G401.6 (cell line): ENCODE measurements at regions not wholly inside any gene's neighbourhood (a gene's known extent, or its start where the extent isn't known, plus 50 kb on each side); places are given as distances from the start of the nearest gene placed in this dataset.

Experiments
- FAIRE-seq: peaks from 2 replicates; lab custom pipeline; 2012; peaks lifted over from hg19 to GRCh38; lab: Jason Lieb, UNC

GRCh38 chr5:155068616-155069100, 55.1 kb downstream of the KIF4B start:
- FAIRE-seq: no peak

- FAIRE-seq: no peak
Measured at GRCh38 chr5:155069961-155070360, 56.4 kb downstream of the KIF4B start.

DNA sequence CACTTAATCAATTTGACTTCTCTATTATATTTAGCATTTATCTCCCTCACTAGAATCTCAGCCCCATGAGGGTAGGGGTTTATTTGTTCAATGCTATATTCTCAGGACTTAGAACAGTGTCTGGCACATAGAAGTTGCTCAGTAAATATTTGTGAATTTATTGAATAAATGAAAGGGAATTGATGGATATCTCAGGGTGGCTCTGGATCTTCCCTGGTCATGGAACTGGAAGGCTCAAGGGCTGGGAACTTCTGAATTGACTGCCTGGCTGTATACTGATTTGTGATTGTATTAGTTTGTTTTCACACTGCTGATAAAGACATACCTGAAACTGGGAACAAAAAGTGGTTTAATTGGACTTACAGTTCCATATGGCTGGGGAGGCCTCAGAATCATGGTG, 57.2 kb downstream of the KIF4B start:
- no peak for FAIRE-seq

DNA sequence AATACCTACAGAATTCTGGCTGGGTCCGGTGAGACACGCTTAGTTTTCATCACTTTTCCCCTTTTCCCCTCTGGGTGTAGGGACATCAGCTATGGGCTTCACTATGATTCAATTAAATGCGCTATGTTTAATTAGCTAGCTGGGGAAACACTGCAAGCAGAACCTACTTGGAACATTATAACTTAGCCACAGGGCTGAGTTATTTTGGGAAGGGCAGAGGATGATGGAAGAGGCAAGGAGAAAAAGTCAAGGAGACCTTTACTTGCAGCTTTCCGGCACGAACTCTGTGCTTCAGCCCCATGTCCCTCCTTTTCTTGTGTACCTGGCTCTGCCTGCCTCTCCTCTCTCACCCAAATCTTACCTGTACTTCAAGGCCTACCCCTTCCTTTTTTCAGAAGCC, 62.8 kb downstream of the KIF4B start:
- FAIRE-seq: no peak

- FAIRE-seq: no peak
Measured at GRCh38 chr5:155079698-155080097, 66.1 kb downstream of the KIF4B start.

GRCh38 chr5:155080721-155081120, 67.2 kb downstream of the KIF4B start:
- FAIRE-seq: no peak

- FAIRE-seq: no peak
Measured at GRCh38 chr5:155081618-155082017, 68.1 kb downstream of the KIF4B start.

DNA sequence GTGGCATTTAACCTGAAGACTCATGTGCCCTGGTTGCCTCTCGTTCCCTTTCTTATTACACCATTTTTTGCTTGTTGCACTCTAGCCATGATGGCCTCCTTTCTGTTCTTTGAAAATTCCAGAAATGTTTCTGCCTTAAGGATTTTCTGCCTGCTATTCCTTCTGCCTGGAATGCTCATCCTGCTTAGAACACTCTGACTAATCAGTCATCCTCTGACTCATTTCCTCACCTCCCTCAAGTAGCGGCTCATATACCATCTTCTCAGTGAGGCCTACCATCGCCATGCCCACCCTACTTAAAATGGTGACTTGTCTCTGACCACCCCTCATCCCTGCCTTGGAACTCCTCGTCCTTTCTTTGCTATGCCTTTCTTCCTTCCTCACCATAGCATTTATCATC, 68.8 kb downstream of the KIF4B start:
- FAIRE-seq: no peak

DNA sequence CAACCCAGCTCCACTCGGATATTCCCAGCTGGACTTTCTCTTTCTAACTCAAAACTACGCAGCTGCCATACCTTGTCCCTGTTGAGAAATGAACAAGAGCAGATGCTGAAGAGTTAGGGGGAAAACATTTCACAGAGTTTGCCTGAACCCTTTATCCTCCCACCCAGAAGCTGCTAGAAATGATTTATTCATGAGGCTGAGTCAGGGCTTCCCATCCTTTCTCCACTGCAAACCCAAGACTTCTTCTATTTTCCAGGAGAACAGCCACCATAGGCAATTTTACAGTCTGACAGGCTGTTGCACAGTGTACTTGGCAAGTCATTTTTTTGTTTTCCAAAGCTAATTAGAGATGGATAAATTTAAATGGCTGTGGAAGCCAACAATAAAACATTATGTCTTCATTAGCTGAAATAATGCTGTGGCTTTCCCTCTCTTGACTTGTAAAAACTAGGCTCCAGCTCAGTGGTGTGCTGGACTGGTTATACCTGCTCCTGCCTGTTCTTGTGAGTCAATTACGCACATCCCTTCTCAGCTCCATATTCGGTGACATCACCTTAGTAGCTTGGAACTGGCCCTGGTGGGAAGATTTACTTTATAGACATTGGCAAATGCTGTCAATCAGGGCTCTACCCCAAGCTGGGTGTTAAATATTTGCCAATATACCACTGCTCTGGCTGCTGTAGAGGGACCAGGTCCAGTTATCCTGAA, 71.9 kb downstream of the KIF4B start:
- no peak for FAIRE-seq

DNA sequence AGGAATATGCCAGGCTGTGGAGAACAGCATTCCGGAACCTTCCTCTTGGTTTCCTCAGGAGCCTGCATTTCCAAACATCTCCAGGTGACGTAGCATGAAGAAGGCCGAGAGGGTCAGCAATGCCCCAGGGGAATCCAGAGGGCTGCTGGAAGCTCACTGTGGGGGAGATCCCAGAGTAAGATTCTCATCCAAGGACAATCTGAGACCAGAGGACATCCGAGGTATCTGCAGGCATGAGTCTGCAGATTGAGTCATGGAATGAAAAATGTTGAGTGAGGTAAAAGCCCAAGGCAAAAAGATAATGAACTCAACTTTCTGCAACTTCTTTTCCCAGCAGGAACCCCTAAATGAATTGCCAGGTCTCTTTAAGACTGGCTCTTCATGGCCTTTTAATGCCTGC, 73.5 kb downstream of the KIF4B start:
- no peak for FAIRE-seq

- no peak for FAIRE-seq
Measured at GRCh38 chr5:155088811-155089210, 75.3 kb downstream of the KIF4B start.

DNA sequence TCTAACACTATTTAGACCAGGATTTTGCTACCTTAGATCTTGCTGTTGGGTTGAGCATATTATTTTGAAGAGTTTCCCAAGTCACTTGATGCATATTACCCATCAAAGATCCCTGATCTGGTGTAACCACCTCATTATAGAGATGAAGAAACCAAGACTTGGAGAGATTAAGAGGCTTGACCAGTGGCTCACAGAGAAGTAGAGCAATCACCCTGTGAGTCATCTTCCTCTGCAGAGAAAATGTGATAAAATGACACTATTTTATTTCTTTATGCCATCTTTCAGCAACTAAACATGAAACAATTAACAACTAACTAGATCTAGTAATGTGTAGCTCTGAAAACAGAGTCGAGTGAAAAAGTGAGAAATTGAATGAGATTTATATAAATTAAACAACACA, 76.1 kb downstream of the KIF4B start:
- no peak for FAIRE-seq

DNA sequence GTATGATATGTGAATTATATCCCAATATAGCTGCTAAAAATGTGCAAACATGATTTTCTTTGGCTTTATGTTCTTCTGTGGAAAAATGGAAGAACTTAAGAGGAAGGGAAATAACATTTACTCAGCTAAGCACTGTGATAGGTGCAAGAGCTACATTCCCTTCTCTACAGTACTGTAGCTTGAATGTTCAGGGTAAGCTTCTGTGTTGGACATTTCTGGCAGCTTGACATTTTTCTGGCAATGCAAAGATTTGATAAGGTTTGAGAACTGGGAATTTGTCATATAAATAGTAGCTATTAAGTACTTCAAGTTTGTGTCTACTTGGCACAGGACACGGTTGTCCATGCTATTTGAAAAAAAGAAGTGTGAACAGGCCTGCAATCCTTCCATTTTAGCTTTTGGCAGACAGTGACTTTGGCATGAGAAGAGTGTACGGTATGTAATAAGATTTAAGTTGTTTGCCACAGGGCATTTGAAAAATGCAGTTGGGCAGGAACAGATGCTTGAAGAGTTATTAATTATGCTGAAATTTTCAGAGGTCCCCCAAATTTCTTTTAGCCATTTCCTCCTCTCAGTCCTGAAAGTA, 77.6 kb downstream of the KIF4B start:
- FAIRE-seq: no peak

DNA sequence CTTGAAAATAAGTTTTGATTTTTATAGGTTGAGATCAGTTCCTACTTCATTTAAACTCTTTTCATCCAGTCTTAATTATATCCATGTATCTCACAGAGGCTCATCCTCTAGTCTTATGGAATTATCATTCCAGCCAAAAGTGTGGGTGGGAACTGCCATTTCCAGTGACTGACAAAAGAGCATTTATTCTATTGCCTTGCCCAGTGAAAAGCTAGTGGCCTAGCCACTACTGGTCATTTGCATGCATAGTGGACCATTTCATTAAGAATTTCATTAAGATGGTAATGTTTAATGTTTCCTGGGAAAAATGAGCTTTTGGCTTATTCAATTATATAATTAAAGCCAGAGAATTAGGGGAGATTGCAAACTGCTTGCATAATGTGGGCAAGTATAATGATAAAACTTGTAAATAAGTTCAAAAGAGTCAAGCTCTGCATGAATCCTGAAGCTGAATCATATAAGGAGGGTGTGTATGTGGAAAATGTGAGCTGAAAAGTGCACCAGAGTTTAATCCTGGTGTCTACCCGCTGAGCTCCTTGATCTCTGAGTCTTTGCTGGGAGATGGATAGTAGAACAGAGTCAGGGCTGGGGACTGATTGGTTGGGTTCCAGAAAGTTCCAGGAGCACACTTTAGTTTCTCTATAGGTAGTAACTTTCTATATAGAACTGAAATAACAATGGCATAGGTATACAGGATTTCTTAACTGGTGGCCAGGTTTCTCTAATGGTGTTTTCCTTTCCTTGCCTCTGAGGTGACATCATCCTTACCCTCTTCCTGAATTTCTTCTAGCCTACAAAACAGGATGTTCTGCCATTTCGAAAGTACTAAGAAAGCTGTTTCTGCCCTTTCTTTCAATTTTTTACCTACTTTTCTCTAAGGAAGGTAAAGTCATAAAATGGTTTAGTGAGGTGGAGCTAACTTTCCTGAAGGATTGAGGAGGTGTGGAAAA, 78.5 kb downstream of the KIF4B start:
- no peak for FAIRE-seq

DNA sequence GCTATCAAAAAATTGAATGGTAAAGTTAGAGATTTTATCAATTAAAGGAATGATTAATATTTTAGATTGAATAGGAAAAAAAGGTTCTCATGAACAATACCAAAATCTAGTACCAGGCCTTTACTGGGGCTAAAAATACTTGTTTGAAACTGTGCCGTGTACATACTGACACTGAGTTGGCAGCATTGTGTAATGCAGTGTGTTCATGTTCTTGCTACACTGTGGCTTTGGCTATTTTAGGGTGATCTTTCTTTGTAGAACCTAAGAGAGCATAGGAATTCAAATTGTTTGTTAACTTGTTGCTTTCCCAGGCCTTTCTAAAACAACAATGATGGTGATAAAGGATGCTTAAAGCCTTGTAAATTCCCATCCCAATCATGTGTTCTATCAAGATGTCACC, 80.9 kb downstream of the KIF4B start:
- no peak for FAIRE-seq

GRCh38 chr5:155097995-155098394, 84.4 kb downstream of the KIF4B start:
- FAIRE-seq: no peak

GRCh38 chr5:155098433-155098832, 84.9 kb downstream of the KIF4B start:
- FAIRE-seq: no peak

GRCh38 chr5:155101697-155102096, 88.1 kb downstream of the KIF4B start:
- no peak for FAIRE-seq

DNA sequence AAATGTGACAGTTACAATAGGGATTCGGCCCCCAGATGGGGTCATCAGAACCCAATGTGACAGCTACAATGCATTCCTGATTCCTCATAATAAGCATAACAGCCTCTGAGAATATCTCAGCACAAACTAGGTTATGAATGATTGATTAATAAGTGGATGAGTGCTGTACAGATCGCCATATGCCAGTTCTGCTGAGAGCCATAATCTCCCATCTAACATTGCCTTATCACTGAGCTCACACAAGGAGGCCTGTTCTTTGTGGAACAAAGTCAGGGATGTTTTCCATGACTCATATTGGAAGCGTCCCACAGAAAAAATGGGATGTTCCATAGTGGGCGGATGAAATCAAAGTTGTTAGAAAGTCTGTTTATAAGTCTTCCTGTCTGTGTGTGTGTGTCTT, 89.6 kb downstream of the KIF4B start:
- FAIRE-seq: no peak

- no peak for FAIRE-seq
Measured at GRCh38 chr5:155104441-155104840, 90.9 kb downstream of the KIF4B start.

GRCh38 chr5:155106221-155106620, 92.7 kb downstream of the KIF4B start:
- FAIRE-seq: no peak

GRCh38 chr5:155113888-155114287, 100.3 kb downstream of the KIF4B start:
- FAIRE-seq: no peak

- no peak for FAIRE-seq
Measured at GRCh38 chr5:155114655-155115054, 101.1 kb downstream of the KIF4B start.
